Neural crest cell (in vitro differentiated cells): ENCODE measurements at regions not wholly inside any gene's neighbourhood (a gene's known extent, or its start where the extent isn't known, plus 50 kb on each side); places are given as distances from the start of the nearest gene placed in this dataset.
A peak's percentile ranks its signal among the peaks of the same experiment; 100 is the strongest.

Experiments used
- DNase-seq: peaks from one replicate; pipeline ENCODE4 v3.0.0; 2021; ENCODE audit warnings: low read depth, mixed read lengths, low spot score
- H3K27ac Mint-ChIP-seq: one replicate; pipeline ENCODE4 v1.8.0; 2021; ENCODE audit warnings: mild to moderate bottlenecking, mixed read lengths; ENCODE audit not compliant: unreplicated experiment
- H3K27me3 Mint-ChIP-seq: 2 replicates; pipeline ENCODE4 v1.8.0; 2021; ENCODE audit warnings: low read depth, mild to moderate bottlenecking, mixed read lengths
- H3K36me3 Mint-ChIP-seq: 2 replicates; pipeline ENCODE4 v1.8.0; 2021; ENCODE audit warnings: low read depth, mild to moderate bottlenecking, mixed read lengths
- H3K4me1 Mint-ChIP-seq: 2 replicates; pipeline ENCODE4 v1.8.0; 2021; ENCODE audit warnings: mixed read lengths
- H3K4me3 Mint-ChIP-seq: one replicate; pipeline ENCODE4 v1.8.0; 2021; ENCODE audit warnings: mild to moderate bottlenecking, mixed read lengths
- H3K9me3 Mint-ChIP-seq: 2 replicates; pipeline ENCODE4 v1.8.0; 2021; ENCODE audit warnings: mixed read lengths
- CTCF ChIP-seq: fragments of 200-600 bp; sonication (generic); conservative IDR thresholded peaks from 2 replicates; pipeline ENCODE4 v1.5.0; 2021; ENCODE audit warnings: antibody characterized with exemption, mild to moderate bottlenecking

- no peaks in the 10 kb centered on the region for H3K4me1 Mint-ChIP-seq
- H3K27ac Mint-ChIP-seq = no peak overlapping the region
- H3K36me3 Mint-ChIP-seq = peaks cover 5% of the 10 kb centered on the region
- H3K9me3 Mint-ChIP-seq = peaks cover 5% of the 10 kb centered on the region
- no peak overlapping the region for H3K4me3 Mint-ChIP-seq
- peaks cover 18% of the 10 kb centered on the region for H3K27me3 Mint-ChIP-seq
- TF ChIP-seq CTCF = peak; percentile 41
- DNase-seq = peak; percentile 16
Measured at GRCh38 chr22:45082795-45083194, 73.0 kb upstream of the PHF21B start.

- no peaks in the 10 kb centered on the region for H3K4me1 Mint-ChIP-seq
- H3K9me3 Mint-ChIP-seq = peaks cover 5% of the 10 kb centered on the region
- H3K4me3 Mint-ChIP-seq = no peak overlapping the region
- no peak for TF ChIP-seq CTCF
- H3K27me3 Mint-ChIP-seq = peaks cover 14% of the 10 kb centered on the region
- peaks cover 5% of the 10 kb centered on the region for H3K36me3 Mint-ChIP-seq
- H3K27ac Mint-ChIP-seq = no peak overlapping the region
- DNase-seq = no peak
Measured at GRCh38 chr22:45083659-45084305, 74.0 kb upstream of the PHF21B start.

GRCh38 chr22:45084400-45084920 is 74.7 kb upstream of the PHF21B start:
- no peaks in the 10 kb centered on the region for H3K4me1 Mint-ChIP-seq
- H3K4me3 Mint-ChIP-seq = no peak overlapping the region
- peaks cover 13% of the 10 kb centered on the region for H3K27me3 Mint-ChIP-seq
- peaks cover 5% of the 10 kb centered on the region for H3K36me3 Mint-ChIP-seq
- H3K27ac Mint-ChIP-seq = no peak overlapping the region
- H3K9me3 Mint-ChIP-seq = peaks cover 5% of the 10 kb centered on the region
- TF ChIP-seq CTCF = no peak
- no peak for DNase-seq

GRCh38 chr22:45087802-45088201 is 75.9 kb upstream of the NUP50 start:
- H3K4me1 Mint-ChIP-seq = peaks cover 11% of the 10 kb centered on the region
- H3K27ac Mint-ChIP-seq = peak overlapping the region; percentile 62
- no peak overlapping the region for H3K4me3 Mint-ChIP-seq
- H3K36me3 Mint-ChIP-seq = no peaks in the 10 kb centered on the region
- no peak for TF ChIP-seq CTCF
- H3K9me3 Mint-ChIP-seq = no peaks in the 10 kb centered on the region
- H3K27me3 Mint-ChIP-seq = no peaks in the 10 kb centered on the region
- DNase-seq = no peak

GRCh38 chr22:45088576-45088975 is 75.1 kb upstream of the NUP50 start:
- no peaks in the 10 kb centered on the region for H3K9me3 Mint-ChIP-seq
- DNase-seq = no peak
- no peaks in the 10 kb centered on the region for H3K36me3 Mint-ChIP-seq
- H3K4me3 Mint-ChIP-seq = no peak overlapping the region
- no peak for TF ChIP-seq CTCF
- H3K4me1 Mint-ChIP-seq = peaks cover 11% of the 10 kb centered on the region
- H3K27me3 Mint-ChIP-seq = no peaks in the 10 kb centered on the region
- H3K27ac Mint-ChIP-seq = no peak overlapping the region
